WTC11 (cell line): ENCODE measurements at regions not wholly inside any gene's neighbourhood (a gene's known extent, or its start where the extent isn't known, plus 50 kb on each side); places are given as distances from the start of the nearest gene placed in this dataset.

Source experiments
- ATF2 ChIP-seq: sonication (generic); formaldehyde crosslinking; IDR thresholded peaks from 2 replicates; pipeline ENCODE4 v1.8.1; 2022; ENCODE audit warnings: low read depth, missing genetic modification reagents, borderline replicate concordance
- CTCF ChIP-seq: fragments of 200-600 bp; IDR thresholded peaks from 2 replicates; pipeline ENCODE4 v1.8.0; 2022; ENCODE audit warnings: antibody characterized with exemption
- ERG ChIP-seq: fragments of 250-450 bp; sonication (Bioruptor Pico); IDR thresholded peaks from 2 replicates; pipeline ENCODE4 v1.8.0; 2021; ENCODE audit warnings: mild to moderate bottlenecking
- FOXP1 ChIP-seq: sonication (generic); formaldehyde crosslinking; IDR thresholded peaks from 2 replicates; pipeline ENCODE4 v1.8.0; 2022; ENCODE audit warnings: missing genetic modification reagents, mild to moderate bottlenecking, moderate library complexity, borderline replicate concordance
- FOXP4 ChIP-seq: sonication (generic); formaldehyde crosslinking; IDR thresholded peaks from 2 replicates; pipeline ENCODE4 v1.8.0; 2022; ENCODE audit warnings: mild to moderate bottlenecking, missing genetic modification reagents
- MYBL2 ChIP-seq: sonication (generic); formaldehyde crosslinking; IDR thresholded peaks from 2 replicates; pipeline ENCODE4 v1.8.1; 2023; ENCODE audit warnings: mild to moderate bottlenecking, moderate library complexity, missing genetic modification reagents
- SP1 ChIP-seq: sonication (generic); formaldehyde crosslinking; conservative IDR thresholded peaks from 2 replicates; pipeline ENCODE4 v1.8.1; 2022; ENCODE audit warnings: missing genetic modification reagents
- USF2 ChIP-seq: sonication (generic); formaldehyde crosslinking; IDR thresholded peaks from 2 replicates; pipeline ENCODE4 v1.8.1; 2023; ENCODE audit warnings: mild to moderate bottlenecking, missing genetic modification reagents, moderate library complexity
- ZNF121 ChIP-seq: sonication (generic); formaldehyde crosslinking; IDR thresholded peaks from 2 replicates; pipeline ENCODE4 v1.8.0; 2023; ENCODE audit warnings: missing genetic modification reagents
- ZNF396 ChIP-seq: fragments of 250-450 bp; sonication (Bioruptor Pico); IDR thresholded peaks from 2 replicates; pipeline ENCODE4 v1.8.0; 2021; ENCODE audit warnings: mild to moderate bottlenecking, moderate library complexity, borderline replicate concordance

- TF ChIP-seq FOXP1 (CRISPR knock-in tag) = no peak
- TF ChIP-seq CTCF = no peak
- TF ChIP-seq ATF2 (CRISPR knock-in tag) = no peak
- TF ChIP-seq MYBL2 (CRISPR knock-in tag) = no peak
- TF ChIP-seq ZNF121 (CRISPR knock-in tag) = no peak
- no peak for TF ChIP-seq FOXP4 (CRISPR knock-in tag)
- TF ChIP-seq USF2 = no peak
- TF ChIP-seq SP1 (CRISPR knock-in tag) = no peak
- no peak for TF ChIP-seq ERG (CRISPR knock-in tag)
- no peak for TF ChIP-seq ZNF396 (CRISPR knock-in tag)
These were observed 103.6 kb downstream of the TMEM30B start for GRCh38 chr14:61177279-61178225.
